ENCODE measurements at regions not wholly inside any gene's neighbourhood (a gene's known extent, or its start where the extent isn't known, plus 50 kb on each side); places are given as distances from the start of the nearest gene placed in this dataset.

- no peak for TF ChIP-seq ZFX (IDR thresholded peaks at IDR 0.05)
- no peak for TF ChIP-seq CTCF (conservative IDR thresholded peaks at IDR 0.05)
- H3K27ac ChIP-seq, result no peak overlapping the region
Measured at GRCh38 chr9:18092138-18092537, 381.8 kb upstream of the ADAMTSL1 start.

- no peak overlapping the region for H3K27ac ChIP-seq
- TF ChIP-seq ZFX (IDR thresholded peaks at IDR 0.05), result no peak
- TF ChIP-seq CTCF (conservative IDR thresholded peaks at IDR 0.05), result no peak
Measured at GRCh38 chr9:18106006-18106560, 367.9 kb upstream of the ADAMTSL1 start.

GRCh38 chr9:18109675-18110074 lies 364.3 kb upstream of the ADAMTSL1 start:
- H3K27ac ChIP-seq, result no peak overlapping the region
- no peak for TF ChIP-seq ZFX (IDR thresholded peaks at IDR 0.05)
- no peak for TF ChIP-seq CTCF (conservative IDR thresholded peaks at IDR 0.05)

- TF ChIP-seq ZFX (IDR thresholded peaks at IDR 0.05) (no peak), CTCF (conservative IDR thresholded peaks at IDR 0.05) (no peak)
- no peak overlapping the region for H3K27ac ChIP-seq
Measured at GRCh38 chr9:18111146-18111545, 362.8 kb upstream of the ADAMTSL1 start.

GRCh38 chr9:18114559-18115475 lies 359.1 kb upstream of the ADAMTSL1 start:
- H3K27ac ChIP-seq, result no peak overlapping the region
- no peak for TF ChIP-seq ZFX (IDR thresholded peaks at IDR 0.05)
- TF ChIP-seq CTCF (conservative IDR thresholded peaks at IDR 0.05), result no peak

GRCh38 chr9:18118268-18118667 lies 355.7 kb upstream of the ADAMTSL1 start:
- H3K27ac ChIP-seq, result no peak overlapping the region
- no peak for TF ChIP-seq CTCF (conservative IDR thresholded peaks at IDR 0.05)
- no peak for TF ChIP-seq ZFX (IDR thresholded peaks at IDR 0.05)

GRCh38 chr9:18122171-18122570 lies 351.8 kb upstream of the ADAMTSL1 start:
- no peak overlapping the region for H3K27ac ChIP-seq
- TF ChIP-seq ZFX (IDR thresholded peaks at IDR 0.05) (no peak), CTCF (conservative IDR thresholded peaks at IDR 0.05) (no peak)

Data from C4-2B (cell line).